Liver (tissue), 8 donors: ENCODE measurements at regions not wholly inside any gene's neighbourhood (a gene's known extent, or its start where the extent isn't known, plus 50 kb on each side); places are given as distances from the start of the nearest gene placed in this dataset.

ENCODE experiments used
- DNase-seq: peaks from one replicate; pipeline ENCODE4 v3.0.0-alpha.2; 2017; ENCODE audit warnings: low spot score
- H3K27ac ChIP-seq, 2 donors: one replicate each; pipeline ENCODE4 v1.7.0; 2013; ENCODE audit warnings: inconsistent platforms in 2 of 2, low read length in 2 of 2, control low read depth in 1 of 2, low read depth in 1 of 2, mild to moderate bottlenecking in 1 of 2
- H3K27me3 ChIP-seq, 4 donors: one replicate each; pipeline versions ENCODE4 v1.6.1 to v1.7.0; 2013; ENCODE audit warnings: low read length in 3 of 4, inconsistent platforms in 1 of 4, mild to moderate bottlenecking in 1 of 4, moderate library complexity in 1 of 4; ENCODE audit not compliant: control insufficient read depth in 4 of 4, insufficient read depth in 4 of 4
- H3K36me3 ChIP-seq, 4 donors: one replicate each; pipeline versions ENCODE4 v1.6.1 to v1.7.0; 2013; ENCODE audit warnings: low read length in 3 of 4, mild to moderate bottlenecking in 3 of 4, low read depth in 1 of 4, moderate library complexity in 1 of 4; ENCODE audit not compliant: control insufficient read depth in 4 of 4, insufficient read depth in 3 of 4
- H3K4me1 ChIP-seq, 4 donors: one replicate each; pipeline versions ENCODE4 v1.6.1 to v1.7.0; 2013; ENCODE audit warnings: low read length in 3 of 4, mild to moderate bottlenecking in 3 of 4, moderate library complexity in 1 of 4; ENCODE audit not compliant: control insufficient read depth in 4 of 4, insufficient read depth in 4 of 4
- H3K4me3 ChIP-seq, 3 donors: one replicate each; pipeline versions ENCODE4 v1.6.1 to v1.7.0; 2013; ENCODE audit warnings: low read length in 3 of 3, control low read depth in 1 of 3, low read depth in 1 of 3, mild to moderate bottlenecking in 1 of 3
- H3K9ac ChIP-seq, 2 donors: one replicate each; pipeline ENCODE4 v1.7.0; 2013; ENCODE audit warnings: low read length in 2 of 2, mild to moderate bottlenecking in 2 of 2, moderate library complexity in 2 of 2, control low read depth in 1 of 2, low read depth in 1 of 2
- H3K9me3 ChIP-seq, 4 donors: one replicate each; pipeline versions ENCODE4 v1.6.1 to v1.7.0; 2013; ENCODE audit warnings: low read length in 3 of 4; ENCODE audit not compliant: control insufficient read depth in 4 of 4
- EGR1 ChIP-seq, 2 donors: IDR thresholded peaks; 2 replicates each; pipeline ENCODE4 v1.6.1; 2016 to 2018; ENCODE audit warnings: antibody characterized with exemption in 2 of 2, low read depth in 2 of 2
- FOXA1 ChIP-seq: IDR thresholded peaks from 2 replicates; pipeline ENCODE4 v1.6.1; 2016; ENCODE audit warnings: antibody characterized with exemption
- FOXA2 ChIP-seq: IDR thresholded peaks from 2 replicates; pipeline ENCODE4 v1.6.1; 2016; ENCODE audit warnings: antibody characterized with exemption
- GABPA ChIP-seq, 2 donors: IDR thresholded peaks in 1 of 2; conservative IDR thresholded peaks in 1 of 2; 2 replicates each; pipeline ENCODE4 v1.6.1; 2016; ENCODE audit warnings: antibody characterized with exemption in 2 of 2, mild to moderate bottlenecking in 1 of 2, moderate library complexity in 1 of 2
- HNF4A ChIP-seq, 2 donors: conservative IDR thresholded peaks; 2 replicates each; pipeline ENCODE4 v1.6.1; 2016; ENCODE audit warnings: antibody characterized with exemption in 2 of 2, mild to moderate bottlenecking in 2 of 2
- HNF4G ChIP-seq: IDR thresholded peaks from 2 replicates; pipeline ENCODE4 v1.6.1; 2016; ENCODE audit warnings: antibody characterized with exemption
- JUND ChIP-seq, 2 donors: IDR thresholded peaks; 2 replicates each; pipeline ENCODE4 v1.6.1; 2016; ENCODE audit warnings: antibody characterized with exemption in 2 of 2
- NR2F2 ChIP-seq: IDR thresholded peaks from 2 replicates; pipeline ENCODE4 v1.6.1; 2016; ENCODE audit warnings: antibody characterized with exemption
- RAD21 ChIP-seq, 2 donors: IDR thresholded peaks; 2 replicates each; pipeline ENCODE4 v1.6.1; 2016; ENCODE audit warnings: antibody characterized with exemption in 2 of 2, mild to moderate bottlenecking in 2 of 2
- RXRA ChIP-seq, 2 donors: IDR thresholded peaks; 2 replicates each; pipeline ENCODE4 v1.6.1; 2017 to 2018; ENCODE audit warnings: antibody characterized with exemption in 2 of 2, mild to moderate bottlenecking in 1 of 2
- SP1 ChIP-seq: IDR thresholded peaks from 2 replicates; pipeline ENCODE4 v1.6.1; 2018; ENCODE audit warnings: antibody characterized with exemption, mild to moderate bottlenecking
- TAF1 ChIP-seq: conservative IDR thresholded peaks from 2 replicates; pipeline ENCODE4 v1.6.1; 2016; ENCODE audit warnings: antibody characterized with exemption, mild to moderate bottlenecking
- YY1 ChIP-seq: IDR thresholded peaks from 2 replicates; pipeline ENCODE4 v1.6.1; 2016; ENCODE audit warnings: antibody characterized with exemption, mild to moderate bottlenecking
- WGBS: extraction: QIAGEN DNeasy Blood & Tissue Kit; methylation state at CpG from one replicate; pipeline ENCODE4 v1.1.7; 2013; 5-methylcytosine and 5-hydroxymethylcytosine counted together
- TF ChIP-seq, protein P1 (sequence below): fragments of 150-350 bp; IDR thresholded peaks from 2 replicates; pipeline ENCODE4 v1.5.1; 2017; ENCODE audit warnings: improper control_type of control experiment, low read depth, low read length; ENCODE audit not compliant: missing input control
- TF ChIP-seq, protein P2 (sequence below): IDR thresholded peaks from 2 replicates; pipeline ENCODE4 v1.6.1; 2016; ENCODE audit warnings: antibody characterized with exemption, mild to moderate bottlenecking
- TF ChIP-seq, protein P3 (sequence below): IDR thresholded peaks from 2 replicates; pipeline ENCODE4 v1.6.1; 2016; ENCODE audit warnings: antibody characterized with exemption
- TF ChIP-seq, protein P4 (sequence below): IDR thresholded peaks from 2 replicates; pipeline ENCODE4 v1.6.1; 2016; ENCODE audit warnings: antibody characterized with exemption
- donor health status: healthy.
- donor health status: healthy.
- donor health status: healthy.
- donor health status: healthy.
- donor health status: healthy.

DNA sequence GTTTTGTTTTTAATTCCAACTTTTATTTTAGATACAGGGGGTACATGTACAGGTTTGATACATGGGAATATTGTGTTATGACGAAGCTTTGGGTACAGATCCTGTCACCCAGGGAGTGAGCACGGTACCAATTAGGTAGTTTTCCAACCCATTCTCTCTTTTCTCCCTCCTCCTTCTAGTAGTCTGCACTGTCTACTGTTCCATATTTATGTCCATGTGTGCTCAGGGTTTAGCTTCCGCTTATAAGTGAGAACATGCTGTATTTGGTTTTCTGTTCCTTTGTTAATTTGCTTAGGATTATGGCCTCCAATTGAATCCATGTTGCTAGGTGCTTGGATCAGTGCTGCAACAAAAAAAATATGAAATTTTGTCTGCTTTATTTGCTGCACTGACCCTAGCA is 659.3 kb upstream of the TMEFF2 start:
- Histone ChIP-seq H3K9ac (no peak overlapping the region), H3K4me1 (no peaks in the 10 kb centered on the region), H3K9me3 (no peaks in the 10 kb centered on the region), H3K27ac (no peak overlapping the region), H3K36me3 (no peaks in the 10 kb centered on the region), H3K4me3 (no peak overlapping the region), H3K27me3 (no peaks in the 10 kb centered on the region)
- WGBS = 65% methylated on average over 3 of the region's 3 CpGs
- TF ChIP-seq RXRA (IDR thresholded peaks at IDR 0.05) (no peak), HNF4A (conservative IDR thresholded peaks at IDR 0.05) (no peak), FOXA2 (no peak), FOXA1 (no peak), HNF4G (no peak), GABPA (IDR thresholded peaks at IDR 0.05 in 1 of 2, conservative IDR thresholded peaks at IDR 0.05 in 1 of 2) (no peak), SP1 (no peak), TAF1 (no peak), RAD21 (IDR thresholded peaks at IDR 0.05) (no peak), NR2F2 (no peak), YY1 (no peak), EGR1 (IDR thresholded peaks at IDR 0.05; ENCODE audit: low read depth in 2 of 2) (no peak), JUND (IDR thresholded peaks at IDR 0.05) (no peak)
- TF ChIP-seq, protein P1, sequence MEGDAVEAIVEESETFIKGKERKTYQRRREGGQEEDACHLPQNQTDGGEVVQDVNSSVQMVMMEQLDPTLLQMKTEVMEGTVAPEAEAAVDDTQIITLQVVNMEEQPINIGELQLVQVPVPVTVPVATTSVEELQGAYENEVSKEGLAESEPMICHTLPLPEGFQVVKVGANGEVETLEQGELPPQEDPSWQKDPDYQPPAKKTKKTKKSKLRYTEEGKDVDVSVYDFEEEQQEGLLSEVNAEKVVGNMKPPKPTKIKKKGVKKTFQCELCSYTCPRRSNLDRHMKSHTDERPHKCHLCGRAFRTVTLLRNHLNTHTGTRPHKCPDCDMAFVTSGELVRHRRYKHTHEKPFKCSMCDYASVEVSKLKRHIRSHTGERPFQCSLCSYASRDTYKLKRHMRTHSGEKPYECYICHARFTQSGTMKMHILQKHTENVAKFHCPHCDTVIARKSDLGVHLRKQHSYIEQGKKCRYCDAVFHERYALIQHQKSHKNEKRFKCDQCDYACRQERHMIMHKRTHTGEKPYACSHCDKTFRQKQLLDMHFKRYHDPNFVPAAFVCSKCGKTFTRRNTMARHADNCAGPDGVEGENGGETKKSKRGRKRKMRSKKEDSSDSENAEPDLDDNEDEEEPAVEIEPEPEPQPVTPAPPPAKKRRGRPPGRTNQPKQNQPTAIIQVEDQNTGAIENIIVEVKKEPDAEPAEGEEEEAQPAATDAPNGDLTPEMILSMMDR = no peak
- TF ChIP-seq, protein P2, sequence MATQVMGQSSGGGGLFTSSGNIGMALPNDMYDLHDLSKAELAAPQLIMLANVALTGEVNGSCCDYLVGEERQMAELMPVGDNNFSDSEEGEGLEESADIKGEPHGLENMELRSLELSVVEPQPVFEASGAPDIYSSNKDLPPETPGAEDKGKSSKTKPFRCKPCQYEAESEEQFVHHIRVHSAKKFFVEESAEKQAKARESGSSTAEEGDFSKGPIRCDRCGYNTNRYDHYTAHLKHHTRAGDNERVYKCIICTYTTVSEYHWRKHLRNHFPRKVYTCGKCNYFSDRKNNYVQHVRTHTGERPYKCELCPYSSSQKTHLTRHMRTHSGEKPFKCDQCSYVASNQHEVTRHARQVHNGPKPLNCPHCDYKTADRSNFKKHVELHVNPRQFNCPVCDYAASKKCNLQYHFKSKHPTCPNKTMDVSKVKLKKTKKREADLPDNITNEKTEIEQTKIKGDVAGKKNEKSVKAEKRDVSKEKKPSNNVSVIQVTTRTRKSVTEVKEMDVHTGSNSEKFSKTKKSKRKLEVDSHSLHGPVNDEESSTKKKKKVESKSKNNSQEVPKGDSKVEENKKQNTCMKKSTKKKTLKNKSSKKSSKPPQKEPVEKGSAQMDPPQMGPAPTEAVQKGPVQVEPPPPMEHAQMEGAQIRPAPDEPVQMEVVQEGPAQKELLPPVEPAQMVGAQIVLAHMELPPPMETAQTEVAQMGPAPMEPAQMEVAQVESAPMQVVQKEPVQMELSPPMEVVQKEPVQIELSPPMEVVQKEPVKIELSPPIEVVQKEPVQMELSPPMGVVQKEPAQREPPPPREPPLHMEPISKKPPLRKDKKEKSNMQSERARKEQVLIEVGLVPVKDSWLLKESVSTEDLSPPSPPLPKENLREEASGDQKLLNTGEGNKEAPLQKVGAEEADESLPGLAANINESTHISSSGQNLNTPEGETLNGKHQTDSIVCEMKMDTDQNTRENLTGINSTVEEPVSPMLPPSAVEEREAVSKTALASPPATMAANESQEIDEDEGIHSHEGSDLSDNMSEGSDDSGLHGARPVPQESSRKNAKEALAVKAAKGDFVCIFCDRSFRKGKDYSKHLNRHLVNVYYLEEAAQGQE = no peak
- TF ChIP-seq, protein P3, sequence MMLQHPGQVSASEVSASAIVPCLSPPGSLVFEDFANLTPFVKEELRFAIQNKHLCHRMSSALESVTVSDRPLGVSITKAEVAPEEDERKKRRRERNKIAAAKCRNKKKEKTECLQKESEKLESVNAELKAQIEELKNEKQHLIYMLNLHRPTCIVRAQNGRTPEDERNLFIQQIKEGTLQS = no peak
- TF ChIP-seq, protein P4, sequence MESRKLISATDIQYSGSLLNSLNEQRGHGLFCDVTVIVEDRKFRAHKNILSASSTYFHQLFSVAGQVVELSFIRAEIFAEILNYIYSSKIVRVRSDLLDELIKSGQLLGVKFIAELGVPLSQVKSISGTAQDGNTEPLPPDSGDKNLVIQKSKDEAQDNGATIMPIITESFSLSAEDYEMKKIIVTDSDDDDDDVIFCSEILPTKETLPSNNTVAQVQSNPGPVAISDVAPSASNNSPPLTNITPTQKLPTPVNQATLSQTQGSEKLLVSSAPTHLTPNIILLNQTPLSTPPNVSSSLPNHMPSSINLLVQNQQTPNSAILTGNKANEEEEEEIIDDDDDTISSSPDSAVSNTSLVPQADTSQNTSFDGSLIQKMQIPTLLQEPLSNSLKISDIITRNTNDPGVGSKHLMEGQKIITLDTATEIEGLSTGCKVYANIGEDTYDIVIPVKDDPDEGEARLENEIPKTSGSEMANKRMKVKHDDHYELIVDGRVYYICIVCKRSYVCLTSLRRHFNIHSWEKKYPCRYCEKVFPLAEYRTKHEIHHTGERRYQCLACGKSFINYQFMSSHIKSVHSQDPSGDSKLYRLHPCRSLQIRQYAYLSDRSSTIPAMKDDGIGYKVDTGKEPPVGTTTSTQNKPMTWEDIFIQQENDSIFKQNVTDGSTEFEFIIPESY = no peak
- DNase-seq = no peak

- Histone ChIP-seq H3K27me3 (no peaks in the 10 kb centered on the region), H3K9ac (no peak overlapping the region), H3K9me3 (no peaks in the 10 kb centered on the region), H3K4me3 (no peak overlapping the region), H3K36me3 (no peaks in the 10 kb centered on the region), H3K27ac (no peak overlapping the region), H3K4me1 (no peaks in the 10 kb centered on the region)
- 88% methylated on average over 6 of the region's 6 CpGs for WGBS
- no peak for TF ChIP-seq RXRA (IDR thresholded peaks at IDR 0.05)
- no peak for DNase-seq
Measured at GRCh38 chr2:192828947-192829346, 634.2 kb upstream of the TMEFF2 start.
